ENCODE measurements at regions not wholly inside any gene's neighbourhood (a gene's known extent, or its start where the extent isn't known, plus 50 kb on each side); places are given as distances from the start of the nearest gene placed in this dataset.
"Not testable (repeated sequence)": the region's sequence is repeated elsewhere in the genome, so short reads cannot be mapped to it uniquely, and the experiment has no call there.

- no peak for DNase-seq
These were observed 185.2 kb downstream of the SHOX2 start for GRCh38 chr3:157920822-157921700.

GRCh38 chr3:157919319-157919887 is 186.8 kb downstream of the SHOX2 start:
- DNase-seq, result no peak

- DNase-seq, result no peak
These were observed 187.8 kb downstream of the SHOX2 start for GRCh38 chr3:157918402-157918801.

GRCh38 chr3:157916672-157917071 is 189.5 kb downstream of the SHOX2 start:
- DNase-seq, result no peak

GRCh38 chr3:157914882-157915281 is 191.3 kb downstream of the SHOX2 start:
- DNase-seq, result no peak

GRCh38 chr3:157913741-157914150 is 192.5 kb downstream of the SHOX2 start:
- DNase-seq, result no peak

GRCh38 chr3:157912514-157913451 is 193.4 kb downstream of the SHOX2 start:
- no peak for DNase-seq

GRCh38 chr3:157906627-157907026 is 199.6 kb downstream of the SHOX2 start:
- DNase-seq, result no peak

GRCh38 chr3:157905885-157906284 is 200.3 kb downstream of the SHOX2 start:
- no peak for DNase-seq

- DNase-seq, result not testable (repeated sequence)
These were observed 203.5 kb downstream of the SHOX2 start for GRCh38 chr3:157902680-157903079.

GRCh38 chr3:157888040-157888439 is 218.2 kb downstream of the SHOX2 start:
- DNase-seq, result no peak

- DNase-seq, result no peak
These were observed 229.7 kb downstream of the SHOX2 start for GRCh38 chr3:157876556-157876955.

GRCh38 chr3:157872902-157873301 is 233.3 kb downstream of the SHOX2 start:
- DNase-seq, result no peak

GRCh38 chr3:157871838-157872460 is 234.3 kb downstream of the SHOX2 start:
- no peak for DNase-seq

- DNase-seq, result no peak
These were observed 235.0 kb downstream of the SHOX2 start for GRCh38 chr3:157871248-157871647.

- no peak for DNase-seq
These were observed 237.3 kb downstream of the SHOX2 start for GRCh38 chr3:157868946-157869345.

- no peak for DNase-seq
These were observed 238.0 kb downstream of the SHOX2 start for GRCh38 chr3:157868196-157868595.

GRCh38 chr3:157865352-157866000 is 240.7 kb downstream of the SHOX2 start:
- DNase-seq, result no peak

- no peak for DNase-seq
These were observed 245.0 kb downstream of the SHOX2 start for GRCh38 chr3:157861076-157861765.

- no peak for DNase-seq
These were observed 246.7 kb downstream of the SHOX2 start for GRCh38 chr3:157859541-157859940.

GRCh38 chr3:157858821-157859220 is 247.4 kb downstream of the SHOX2 start:
- DNase-seq, result no peak

GRCh38 chr3:157857440-157857839 is 248.8 kb downstream of the SHOX2 start:
- DNase-seq, result no peak

Measured in DMS79 (cell line).